OCI-LY7 (cell line): ENCODE measurements at regions not wholly inside any gene's neighbourhood (a gene's known extent, or its start where the extent isn't known, plus 50 kb on each side); places are given as distances from the start of the nearest gene placed in this dataset.

ENCODE experiments used
- BruUV-seq: library from RNA; stranded (reverse); fragments of 400-500 nt; replicated peaks from 2 replicates; lab custom pipeline; 2021; lab: Mats Ljungman, UMichigan
- CTCF ChIA-PET: fragments of 300-600 bp; sonication (Branson Sonifier 250); formaldehyde crosslinking; loops from one replicate; lab custom pipeline; 2022; ENCODE audit warnings: antibody characterized with exemption; ENCODE audit not compliant: unreplicated experiment; lab: Charles Lee
- POLR2A ChIA-PET: fragments of 300-600 bp; sonication (Branson Sonifier 250); formaldehyde crosslinking; loops from one replicate; lab custom pipeline; 2022; ENCODE audit warnings: antibody characterized with exemption; lab: Charles Lee
- DNase-seq: peaks from one replicate; pipeline ENCODE4 v3.0.0-alpha.2; 2015; ENCODE audit warnings: low spot score
- H2AFZ ChIP-seq: fragments of 200-600 bp; sonication (generic), shearing (Covaris generic); 2 replicates; pipeline ENCODE4 v1.6.1; 2014; ENCODE audit warnings: mild to moderate bottlenecking, antibody characterized with exemption, low read length, moderate library complexity
- H3K27ac ChIP-seq: fragments of 200-600 bp; sonication (generic); 2 replicates; pipeline ENCODE4 v1.5.1; 2014; ENCODE audit warnings: mixed run types, low read depth, mild to moderate bottlenecking, moderate library complexity, low read length, inconsistent platforms; ENCODE audit not compliant: poor library complexity, severe bottlenecking
- H3K36me3 ChIP-seq: fragments of 200-600 bp; sonication (generic); 2 replicates; pipeline ENCODE4 v1.6.1; 2014; ENCODE audit warnings: mild to moderate bottlenecking, antibody characterized with exemption, low read length, moderate library complexity, mixed read lengths; ENCODE audit not compliant: insufficient read depth
- H3K4me1 ChIP-seq: fragments of 200-600 bp; sonication (generic); 2 replicates; pipeline ENCODE4 v1.5.1; 2014; ENCODE audit warnings: mild to moderate bottlenecking, low read length; ENCODE audit not compliant: insufficient read depth, poor library complexity, severe bottlenecking
- H3K4me2 ChIP-seq: fragments of 200-600 bp; sonication (generic); 2 replicates; pipeline ENCODE4 v1.6.1; 2014; ENCODE audit warnings: mild to moderate bottlenecking, low read length
- H3K4me3 ChIP-seq: fragments of 200-600 bp; sonication (generic); 2 replicates; pipeline ENCODE4 v1.5.1; 2014; ENCODE audit warnings: mild to moderate bottlenecking, low read depth, low read length; ENCODE audit not compliant: poor library complexity, severe bottlenecking
- H3K79me2 ChIP-seq: fragments of 200-600 bp; sonication (generic); 2 replicates; pipeline ENCODE4 v1.6.1; 2016; ENCODE audit warnings: low read depth, mild to moderate bottlenecking, low read length, moderate library complexity, mixed read lengths; ENCODE audit not compliant: insufficient read depth
- H3K9me2 ChIP-seq: fragments of 200-600 bp; sonication (generic); 2 replicates; pipeline ENCODE4 v1.6.1; 2016; ENCODE audit warnings: mild to moderate bottlenecking, low read length, mixed read lengths; ENCODE audit not compliant: insufficient read depth
- H3K9me3 ChIP-seq: fragments of 200-600 bp; sonication (generic); 2 replicates; pipeline ENCODE4 v1.6.1; 2014; ENCODE audit warnings: mild to moderate bottlenecking, mixed run types, low read length, mixed read lengths
- H4K20me1 ChIP-seq: fragments of 200-600 bp; sonication (generic); 2 replicates; pipeline ENCODE4 v1.6.1; 2014; ENCODE audit warnings: mild to moderate bottlenecking, antibody characterized with exemption, low read length, moderate library complexity, mixed read lengths; ENCODE audit not compliant: insufficient read depth
- EZH2phosphoT487 ChIP-seq: fragments of 200-600 bp; sonication (generic); IDR thresholded peaks from 2 replicates; pipeline ENCODE4 v1.6.1; 2018; ENCODE audit warnings: low read depth, borderline replicate concordance, mild to moderate bottlenecking, mixed run types, antibody characterized with exemption, low read length, moderate library complexity, mixed read lengths
- intact Hi-C: fragments of 100-400 bp; cut with micrococcal nuclease; formaldehyde crosslinking; loops from one replicate; pipeline ENCODE4 v1.10.0; 2022; ENCODE audit not compliant: unreplicated experiment
- TF ChIP-seq, protein P1 (sequence below): fragments of 200-600 bp; sonication (generic); conservative IDR thresholded peaks from 2 replicates; pipeline ENCODE4 v1.5.1; 2014; ENCODE audit warnings: mild to moderate bottlenecking, antibody characterized with exemption, low read length, moderate library complexity, mixed read lengths

DNA sequence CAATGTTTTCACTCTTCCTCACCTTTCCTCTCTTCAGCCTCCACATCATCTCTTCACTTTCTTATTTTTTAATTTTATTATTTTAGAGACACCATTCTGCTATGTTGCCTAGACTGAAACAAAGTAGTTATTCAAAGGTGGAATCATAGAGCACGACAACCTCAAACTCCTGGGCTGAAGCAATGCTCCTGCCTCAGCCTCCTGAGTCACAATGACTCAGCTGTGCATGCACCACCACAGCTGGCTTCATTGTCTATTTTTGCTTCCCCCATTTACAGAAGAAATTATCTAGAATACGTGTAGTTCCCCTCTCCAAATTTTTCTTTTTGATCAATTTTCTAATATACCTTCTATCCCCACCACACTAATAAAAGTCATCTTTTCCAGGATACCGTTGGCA is 911.5 kb upstream of the SOX11 start:
- BruUV-seq: no TSS peak
- intact Hi-C loops: no loop called here
- H3K4me2 ChIP-seq: no peak overlapping the region

DNA sequence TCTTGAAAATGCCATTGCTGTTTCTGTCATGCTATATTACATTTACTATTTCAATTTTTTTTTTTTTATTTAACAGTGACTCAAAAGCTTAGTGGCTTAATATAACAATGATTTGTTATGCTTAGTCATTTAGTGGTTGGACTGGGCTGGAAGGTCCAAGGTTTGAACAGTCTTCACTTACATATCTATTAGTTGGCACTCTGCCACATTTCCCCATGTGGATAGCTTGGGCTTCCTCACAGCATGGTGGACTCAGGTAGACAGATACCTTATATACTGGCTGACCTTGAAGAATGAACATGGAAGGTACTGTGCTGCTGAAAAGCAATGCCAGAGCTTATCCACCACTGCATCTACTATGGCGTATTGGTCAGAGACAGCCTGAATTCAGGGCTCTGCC is 909.5 kb upstream of the SOX11 start:
- Histone ChIP-seq H3K4me2 (no peak overlapping the region), H2AFZ (no peak overlapping the region), H3K4me1 (no peaks in the 10 kb centered on the region), H3K4me3 (no peak overlapping the region), H4K20me1 (no peaks in the 10 kb centered on the region), H3K9me3 (no peaks in the 10 kb centered on the region), H3K9me2 (no peaks in the 10 kb centered on the region), H3K79me2 (no peaks in the 10 kb centered on the region), H3K36me3 (no peaks in the 10 kb centered on the region), H3K27ac (no peak overlapping the region)
- no peak for DNase-seq
- BruUV-seq: no TSS peak
- intact Hi-C loops: no loop called here
- TF ChIP-seq EZH2phosphoT487: no peak
- TF ChIP-seq, protein P1, sequence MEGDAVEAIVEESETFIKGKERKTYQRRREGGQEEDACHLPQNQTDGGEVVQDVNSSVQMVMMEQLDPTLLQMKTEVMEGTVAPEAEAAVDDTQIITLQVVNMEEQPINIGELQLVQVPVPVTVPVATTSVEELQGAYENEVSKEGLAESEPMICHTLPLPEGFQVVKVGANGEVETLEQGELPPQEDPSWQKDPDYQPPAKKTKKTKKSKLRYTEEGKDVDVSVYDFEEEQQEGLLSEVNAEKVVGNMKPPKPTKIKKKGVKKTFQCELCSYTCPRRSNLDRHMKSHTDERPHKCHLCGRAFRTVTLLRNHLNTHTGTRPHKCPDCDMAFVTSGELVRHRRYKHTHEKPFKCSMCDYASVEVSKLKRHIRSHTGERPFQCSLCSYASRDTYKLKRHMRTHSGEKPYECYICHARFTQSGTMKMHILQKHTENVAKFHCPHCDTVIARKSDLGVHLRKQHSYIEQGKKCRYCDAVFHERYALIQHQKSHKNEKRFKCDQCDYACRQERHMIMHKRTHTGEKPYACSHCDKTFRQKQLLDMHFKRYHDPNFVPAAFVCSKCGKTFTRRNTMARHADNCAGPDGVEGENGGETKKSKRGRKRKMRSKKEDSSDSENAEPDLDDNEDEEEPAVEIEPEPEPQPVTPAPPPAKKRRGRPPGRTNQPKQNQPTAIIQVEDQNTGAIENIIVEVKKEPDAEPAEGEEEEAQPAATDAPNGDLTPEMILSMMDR: no peak
- ChIA-PET POLR2A (interaction anchor here (0.6 kb wide), 1 partner anchor 1630 kb away, joined by 3 read pairs; no protein-coding TSS in a partner anchor), CTCF (no interaction called here)

More for the DNA sequence above, 911.5 kb upstream of the SOX11 start:
- DNase-seq: no peak
- Histone ChIP-seq H3K79me2 (no peaks in the 10 kb centered on the region), H4K20me1 (no peaks in the 10 kb centered on the region), H3K9me2 (no peaks in the 10 kb centered on the region), H3K36me3 (no peaks in the 10 kb centered on the region), H3K9me3 (no peaks in the 10 kb centered on the region), H3K4me3 (no peak overlapping the region), H3K27ac (no peak overlapping the region), H2AFZ (no peak overlapping the region), H3K4me1 (no peaks in the 10 kb centered on the region)
- ChIA-PET CTCF (no interaction called here), POLR2A (no interaction called here)
- TF ChIP-seq, protein P1: no peak
- TF ChIP-seq EZH2phosphoT487: no peak

DNA sequence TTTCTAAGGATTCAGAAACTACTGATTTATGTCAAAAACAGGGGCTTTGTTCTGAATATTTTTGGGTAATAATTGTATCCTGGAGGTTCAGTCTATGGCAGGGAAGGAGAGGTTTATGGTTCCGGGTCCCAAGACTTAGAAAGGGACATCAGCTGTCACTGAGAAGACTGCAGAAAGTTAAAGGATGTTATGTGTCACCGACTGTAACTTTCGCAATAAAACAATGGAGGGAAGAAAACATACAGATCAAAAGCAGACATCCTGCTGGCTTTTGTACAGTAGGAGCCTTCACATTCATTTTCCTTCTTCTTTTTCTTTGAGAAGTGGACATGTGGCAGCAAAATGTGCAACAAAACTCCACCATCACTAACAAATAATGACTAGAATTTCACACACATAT is 900.7 kb upstream of the SOX11 start:
- H3K4me1 ChIP-seq: no peaks in the 10 kb centered on the region
- no peak for DNase-seq
- no peak overlapping the region for H3K4me3 ChIP-seq
- H2AFZ ChIP-seq: no peak overlapping the region
- H3K27ac ChIP-seq: no peak overlapping the region
- TF ChIP-seq, protein P1: no peak
- TF ChIP-seq EZH2phosphoT487: no peak
- H3K9me3 ChIP-seq: no peaks in the 10 kb centered on the region
- H3K79me2 ChIP-seq: no peaks in the 10 kb centered on the region
- CTCF ChIA-PET: no interaction called here
- no peaks in the 10 kb centered on the region for H4K20me1 ChIP-seq
- POLR2A ChIA-PET: no interaction called here
- H3K36me3 ChIP-seq: no peaks in the 10 kb centered on the region
- intact Hi-C loops: no loop called here
- H3K9me2 ChIP-seq: no peaks in the 10 kb centered on the region
- no TSS peak for BruUV-seq
- H3K4me2 ChIP-seq: no peak overlapping the region
